ENCODE measurements at regions not wholly inside any gene's neighbourhood (a gene's known extent, or its start where the extent isn't known, plus 50 kb on each side); places are given as distances from the start of the nearest gene placed in this dataset.

GRCh38 chr7:28272461-28272877 lies 91.9 kb upstream of the JAZF1 start (continued):
- TF ChIP-seq RAD21 (IDR thresholded peaks at IDR 0.05; ENCODE audit: low read length) (peak; percentile 80), FOXJ3 (CRISPR knock-in tag; IDR thresholded peaks at IDR 0.05) (peak; percentile 46; the same call in 1 of the 2 replicates), CHD2 (IDR thresholded peaks at IDR 0.05; ENCODE audit: low read length, partially characterized antibody) (peak; percentile 46), REST (IDR thresholded peaks at IDR 0.05; ENCODE audit: low read depth, low read length) (no peak), FOXM1 (IDR thresholded peaks at IDR 0.05; ENCODE audit: low read depth) (no peak), EP300 (IDR thresholded peaks at IDR 0.05; ENCODE audit: borderline replicate concordance in 1 of 2, low read depth in 1 of 2, low read length in 1 of 2) (peak in 1 of 2 experiments; percentile 83; a peak in 2 of 4 replicates), RFX5 (IDR thresholded peaks at IDR 0.05; ENCODE audit: low read length) (no peak), TCF12 (IDR thresholded peaks at IDR 0.05) (peak; percentile 9; the same call in 1 of the 2 replicates), FOSL2 (IDR thresholded peaks at IDR 0.05; ENCODE audit: borderline replicate concordance, low read depth) (no peak), TAF1 (IDR thresholded peaks at IDR 0.05; ENCODE audit: borderline replicate concordance, low read depth, low read length) (no peak), MXI1 (IDR thresholded peaks at IDR 0.05; ENCODE audit: low read depth, low read length) (peak; percentile 58; the same call in 1 of the 2 replicates), TEAD4 (IDR thresholded peaks at IDR 0.05; ENCODE audit: borderline replicate concordance, insufficient read depth) (no peak), RCOR1 (IDR thresholded peaks at IDR 0.05; ENCODE audit: low read length) (peak; percentile 91), RXRA (IDR thresholded peaks at IDR 0.05; ENCODE audit: borderline replicate concordance, low read depth) (no peak), YY1 (IDR thresholded peaks at IDR 0.05; ENCODE audit: low read depth) (no peak), POLR2AphosphoS5 (IDR thresholded peaks at IDR 0.05; ENCODE audit: low read depth, low read length) (no peak), NRF1 (IDR thresholded peaks at IDR 0.05; ENCODE audit: low read depth, low read length) (no peak), SMC3 (IDR thresholded peaks at IDR 0.05; ENCODE audit: low read depth, low read length) (peak; percentile 77), GABPA (IDR thresholded peaks at IDR 0.05; ENCODE audit: low read depth) (no peak), NFIC (IDR thresholded peaks at IDR 0.05; ENCODE audit: borderline replicate concordance) (no peak)
- TF ChIP-seq, protein P1, sequence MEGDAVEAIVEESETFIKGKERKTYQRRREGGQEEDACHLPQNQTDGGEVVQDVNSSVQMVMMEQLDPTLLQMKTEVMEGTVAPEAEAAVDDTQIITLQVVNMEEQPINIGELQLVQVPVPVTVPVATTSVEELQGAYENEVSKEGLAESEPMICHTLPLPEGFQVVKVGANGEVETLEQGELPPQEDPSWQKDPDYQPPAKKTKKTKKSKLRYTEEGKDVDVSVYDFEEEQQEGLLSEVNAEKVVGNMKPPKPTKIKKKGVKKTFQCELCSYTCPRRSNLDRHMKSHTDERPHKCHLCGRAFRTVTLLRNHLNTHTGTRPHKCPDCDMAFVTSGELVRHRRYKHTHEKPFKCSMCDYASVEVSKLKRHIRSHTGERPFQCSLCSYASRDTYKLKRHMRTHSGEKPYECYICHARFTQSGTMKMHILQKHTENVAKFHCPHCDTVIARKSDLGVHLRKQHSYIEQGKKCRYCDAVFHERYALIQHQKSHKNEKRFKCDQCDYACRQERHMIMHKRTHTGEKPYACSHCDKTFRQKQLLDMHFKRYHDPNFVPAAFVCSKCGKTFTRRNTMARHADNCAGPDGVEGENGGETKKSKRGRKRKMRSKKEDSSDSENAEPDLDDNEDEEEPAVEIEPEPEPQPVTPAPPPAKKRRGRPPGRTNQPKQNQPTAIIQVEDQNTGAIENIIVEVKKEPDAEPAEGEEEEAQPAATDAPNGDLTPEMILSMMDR (IDR thresholded peaks at IDR 0.05): peak; percentile 73
- TF ChIP-seq, protein P2, sequence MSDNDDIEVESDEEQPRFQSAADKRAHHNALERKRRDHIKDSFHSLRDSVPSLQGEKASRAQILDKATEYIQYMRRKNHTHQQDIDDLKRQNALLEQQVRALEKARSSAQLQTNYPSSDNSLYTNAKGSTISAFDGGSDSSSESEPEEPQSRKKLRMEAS (IDR thresholded peaks at IDR 0.05; ENCODE audit: low read depth): no peak
- TF ChIP-seq, protein P3, sequence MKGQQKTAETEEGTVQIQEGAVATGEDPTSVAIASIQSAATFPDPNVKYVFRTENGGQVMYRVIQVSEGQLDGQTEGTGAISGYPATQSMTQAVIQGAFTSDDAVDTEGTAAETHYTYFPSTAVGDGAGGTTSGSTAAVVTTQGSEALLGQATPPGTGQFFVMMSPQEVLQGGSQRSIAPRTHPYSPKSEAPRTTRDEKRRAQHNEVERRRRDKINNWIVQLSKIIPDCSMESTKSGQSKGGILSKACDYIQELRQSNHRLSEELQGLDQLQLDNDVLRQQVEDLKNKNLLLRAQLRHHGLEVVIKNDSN (IDR thresholded peaks at IDR 0.05; ENCODE audit: borderline replicate concordance, low read depth): no peak

Data from SK-N-SH (cell line).